ENCODE measurements at regions not wholly inside any gene's neighbourhood (a gene's known extent, or its start where the extent isn't known, plus 50 kb on each side); places are given as distances from the start of the nearest gene placed in this dataset.

GRCh38 chr1:215287362-215287761 is 204.8 kb downstream of the KCNK2 start:
- Histone ChIP-seq H3K36me3 (replicated peaks in 1 of 2) (no peaks in the 10 kb centered on the region), H3K27ac (no peak overlapping the region), H3K9me3 (replicated peaks in 1 of 3) (peaks cover 0 to 10% (median 0%) of the 10 kb centered on the region in 3 donors), H3K4me3 (no peak overlapping the region), H3K27me3 (no peaks in the 10 kb centered on the region), H3K4me1 (replicated peaks in 1 of 2) (peaks cover 0 to 10% of the 10 kb centered on the region in 2 donors)
- intact Hi-C loops (cut with DNase I): no loop called here
- DNase-seq: no peak
- no peak for TF ChIP-seq POLR2A (IDR thresholded peaks at IDR 0.05)
- TF ChIP-seq, protein P1, sequence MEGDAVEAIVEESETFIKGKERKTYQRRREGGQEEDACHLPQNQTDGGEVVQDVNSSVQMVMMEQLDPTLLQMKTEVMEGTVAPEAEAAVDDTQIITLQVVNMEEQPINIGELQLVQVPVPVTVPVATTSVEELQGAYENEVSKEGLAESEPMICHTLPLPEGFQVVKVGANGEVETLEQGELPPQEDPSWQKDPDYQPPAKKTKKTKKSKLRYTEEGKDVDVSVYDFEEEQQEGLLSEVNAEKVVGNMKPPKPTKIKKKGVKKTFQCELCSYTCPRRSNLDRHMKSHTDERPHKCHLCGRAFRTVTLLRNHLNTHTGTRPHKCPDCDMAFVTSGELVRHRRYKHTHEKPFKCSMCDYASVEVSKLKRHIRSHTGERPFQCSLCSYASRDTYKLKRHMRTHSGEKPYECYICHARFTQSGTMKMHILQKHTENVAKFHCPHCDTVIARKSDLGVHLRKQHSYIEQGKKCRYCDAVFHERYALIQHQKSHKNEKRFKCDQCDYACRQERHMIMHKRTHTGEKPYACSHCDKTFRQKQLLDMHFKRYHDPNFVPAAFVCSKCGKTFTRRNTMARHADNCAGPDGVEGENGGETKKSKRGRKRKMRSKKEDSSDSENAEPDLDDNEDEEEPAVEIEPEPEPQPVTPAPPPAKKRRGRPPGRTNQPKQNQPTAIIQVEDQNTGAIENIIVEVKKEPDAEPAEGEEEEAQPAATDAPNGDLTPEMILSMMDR (IDR thresholded peaks at IDR 0.05): no peak
- 64 to 82% (median 78%) methylated on average over 2 of the region's 2 CpGs for WGBS, 4 donors

GRCh38 chr1:215290018-215290417 is 207.5 kb downstream of the KCNK2 start:
- Histone ChIP-seq H3K27ac (no peak overlapping the region), H3K36me3 (replicated peaks in 1 of 2) (no peaks in the 10 kb centered on the region), H3K4me3 (no peak overlapping the region), H3K27me3 (no peaks in the 10 kb centered on the region), H3K9me3 (replicated peaks in 1 of 3) (peaks cover 0 to 10% (median 5%) of the 10 kb centered on the region in 3 donors), H3K4me1 (replicated peaks in 1 of 2) (peaks cover 0 to under 1% of the 10 kb centered on the region in 2 donors)
- intact Hi-C loops (cut with DNase I): no loop called here
- no peak for TF ChIP-seq POLR2A (IDR thresholded peaks at IDR 0.05)
- TF ChIP-seq, protein P1 (IDR thresholded peaks at IDR 0.05): no peak
- DNase-seq: no peak

DNA sequence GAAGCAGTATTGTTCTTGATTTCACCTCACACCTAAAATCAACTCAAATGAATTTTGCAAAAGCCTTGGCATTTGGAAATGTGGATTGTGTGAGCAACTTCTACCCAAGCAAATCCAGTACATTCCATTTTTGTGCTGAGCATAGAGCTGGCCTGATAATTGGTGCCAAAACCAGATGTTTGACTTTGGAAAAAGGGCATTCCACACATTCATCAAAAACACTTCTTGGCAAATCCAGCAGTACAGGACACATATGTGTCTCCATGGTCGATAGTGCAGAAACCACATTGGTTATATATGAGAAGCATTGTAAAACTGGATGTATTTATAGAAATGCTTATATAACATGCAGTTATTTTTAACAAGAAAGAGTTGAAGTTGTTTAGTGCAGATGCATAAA is 210.4 kb downstream of the KCNK2 start:
- TF ChIP-seq, protein P1 (IDR thresholded peaks at IDR 0.05): no peak
- no peak for TF ChIP-seq POLR2A (IDR thresholded peaks at IDR 0.05)
- intact Hi-C loops (cut with DNase I): no loop called here
- WGBS, 4 donors: 57 to 77% (median 73%) methylated on average over 1 of the region's 1 CpG
- Histone ChIP-seq H3K4me1 (replicated peaks in 1 of 2) (no peaks in the 10 kb centered on the region), H3K4me3 (no peak overlapping the region), H3K27ac (no peak overlapping the region), H3K27me3 (no peaks in the 10 kb centered on the region), H3K36me3 (replicated peaks in 1 of 2) (no peaks in the 10 kb centered on the region), H3K9me3 (replicated peaks in 1 of 3) (peaks cover 0 to 10% (median 0%) of the 10 kb centered on the region in 3 donors)
- no peak for DNase-seq

- intact Hi-C loops (cut with DNase I): no loop called here
- TF ChIP-seq, protein P1 (IDR thresholded peaks at IDR 0.05): no peak
- TF ChIP-seq POLR2A (IDR thresholded peaks at IDR 0.05): no peak
- 65 to 77% (median 77%) methylated on average over 2 of the region's 2 CpGs for WGBS, 4 donors
- no peak overlapping the region for H3K27ac ChIP-seq
- DNase-seq: no peak
- no peaks in the 10 kb centered on the region for H3K36me3 ChIP-seq (replicated peaks in 1 of 2)
- no peak overlapping the region for H3K4me3 ChIP-seq
- H3K4me1 ChIP-seq (replicated peaks in 1 of 2): no peaks in the 10 kb centered on the region
- peaks cover 0 to 6% (median 0%) of the 10 kb centered on the region in 3 donors for H3K9me3 ChIP-seq (replicated peaks in 1 of 3)
- H3K27me3 ChIP-seq: no peaks in the 10 kb centered on the region
Measured at GRCh38 chr1:215306426-215306825, 223.9 kb downstream of the KCNK2 start.

Data from adrenal gland (tissue), 9 donors.